Smooth muscle cell (in vitro differentiated cells): ENCODE measurements at regions not wholly inside any gene's neighbourhood (a gene's known extent, or its start where the extent isn't known, plus 50 kb on each side); places are given as distances from the start of the nearest gene placed in this dataset.

Source experiments
- DNase-seq: peaks from one replicate; lab custom pipeline; 2025; ENCODE audit not compliant: unreplicated experiment; lab: John Stamatoyannopoulos, UW
- H2AFZ ChIP-seq: fragments of 200-600 bp; sonication (generic); 2 replicates; pipeline ENCODE4 v1.6.0; 2016; ENCODE audit warnings: antibody characterized with exemption, low read depth, mild to moderate bottlenecking
- H3F3A ChIP-seq: fragments of 200-600 bp; sonication (generic); 2 replicates; pipeline ENCODE4 v1.6.0; 2017; ENCODE audit warnings: antibody characterized with exemption, low read depth
- H3K27ac ChIP-seq: fragments of 200-600 bp; sonication (generic); 2 replicates; pipeline ENCODE4 v1.5.1; 2016; ENCODE audit warnings: low read depth, mild to moderate bottlenecking
- H3K27me3 ChIP-seq: fragments of 200-600 bp; sonication (generic); 2 replicates; pipeline ENCODE4 v1.6.1; 2016; ENCODE audit warnings: low read depth, mild to moderate bottlenecking
- H3K36me3 ChIP-seq: fragments of 200-600 bp; sonication (generic); 2 replicates; pipeline ENCODE4 v1.5.1; 2016; ENCODE audit warnings: low read depth
- H3K4me1 ChIP-seq: fragments of 200-600 bp; sonication (generic); 2 replicates; pipeline ENCODE4 v1.5.1; 2016; ENCODE audit warnings: low read depth
- H3K4me2 ChIP-seq: fragments of 200-600 bp; sonication (generic); 2 replicates; pipeline ENCODE4 v1.6.0; 2016; ENCODE audit warnings: mild to moderate bottlenecking
- H3K4me3 ChIP-seq: fragments of 200-600 bp; sonication (generic); 2 replicates; pipeline ENCODE4 v1.5.1; 2016; ENCODE audit warnings: mild to moderate bottlenecking
- H3K79me2 ChIP-seq: fragments of 200-600 bp; sonication (generic); 2 replicates; pipeline ENCODE4 v1.6.0; 2016; ENCODE audit warnings: low read depth, mild to moderate bottlenecking
- H3K9ac ChIP-seq: fragments of 200-600 bp; sonication (generic); 2 replicates; pipeline ENCODE4 v1.6.0; 2016; ENCODE audit warnings: low read depth
- H3K9me3 ChIP-seq: fragments of 200-600 bp; sonication (generic); replicated peaks from 2 replicates; pipeline ENCODE4 v1.5.1; 2016; ENCODE audit warnings: low read depth
- H4K20me1 ChIP-seq: fragments of 200-600 bp; sonication (generic); 2 replicates; pipeline ENCODE4 v1.6.0; 2016; ENCODE audit warnings: low read depth
- WGBS: methylation state at CpG from one replicate; pipeline ENCODE4 v1.1.7; 2016; ENCODE audit warnings: low lambda C conversion rate; 5-methylcytosine and 5-hydroxymethylcytosine counted together
- TF ChIP-seq, protein P1 (sequence below): fragments of 200-600 bp; sonication (generic); IDR thresholded peaks from 2 replicates; pipeline ENCODE4 v1.5.1; 2017; ENCODE audit warnings: borderline replicate concordance, mild to moderate bottlenecking, antibody characterized with exemption; ENCODE audit not compliant: insufficient read depth, poor library complexity, severe bottlenecking

DNA sequence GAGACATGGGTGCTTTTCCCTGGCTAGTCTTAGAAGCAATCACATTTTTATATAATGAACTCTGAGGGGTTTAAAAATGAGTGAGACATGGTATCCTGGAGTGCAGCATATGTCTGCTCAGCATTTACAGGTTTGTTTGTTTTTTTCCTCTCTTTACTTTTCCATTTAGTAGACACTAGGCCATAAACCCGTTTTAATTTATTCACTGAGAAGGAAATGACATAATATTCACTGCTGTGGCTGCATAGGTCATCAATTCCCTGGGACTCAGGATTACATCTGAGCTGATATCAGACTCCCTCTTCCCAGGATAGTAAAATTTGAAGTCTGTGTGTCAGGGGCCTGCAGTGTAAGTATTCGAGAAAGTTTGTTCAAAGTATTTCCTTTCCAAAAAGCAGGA is 178.9 kb upstream of the SPRY1 start:
- no peak for DNase-seq
- H3K9me3 ChIP-seq, result no peaks in the 10 kb centered on the region
- no peak overlapping the region for H3K4me2 ChIP-seq
- WGBS, result 19% methylated on average over 2 of the region's 2 CpGs
- H2AFZ ChIP-seq, result no peak overlapping the region
- H3K4me3 ChIP-seq, result no peak overlapping the region
- H4K20me1 ChIP-seq, result no peaks in the 10 kb centered on the region
- no peaks in the 10 kb centered on the region for H3K79me2 ChIP-seq
- H3K27me3 ChIP-seq, result no peaks in the 10 kb centered on the region
- no peaks in the 10 kb centered on the region for H3F3A ChIP-seq
- no peak overlapping the region for H3K9ac ChIP-seq
- H3K27ac ChIP-seq, result peak overlapping the region; percentile 29
- TF ChIP-seq, protein P1, sequence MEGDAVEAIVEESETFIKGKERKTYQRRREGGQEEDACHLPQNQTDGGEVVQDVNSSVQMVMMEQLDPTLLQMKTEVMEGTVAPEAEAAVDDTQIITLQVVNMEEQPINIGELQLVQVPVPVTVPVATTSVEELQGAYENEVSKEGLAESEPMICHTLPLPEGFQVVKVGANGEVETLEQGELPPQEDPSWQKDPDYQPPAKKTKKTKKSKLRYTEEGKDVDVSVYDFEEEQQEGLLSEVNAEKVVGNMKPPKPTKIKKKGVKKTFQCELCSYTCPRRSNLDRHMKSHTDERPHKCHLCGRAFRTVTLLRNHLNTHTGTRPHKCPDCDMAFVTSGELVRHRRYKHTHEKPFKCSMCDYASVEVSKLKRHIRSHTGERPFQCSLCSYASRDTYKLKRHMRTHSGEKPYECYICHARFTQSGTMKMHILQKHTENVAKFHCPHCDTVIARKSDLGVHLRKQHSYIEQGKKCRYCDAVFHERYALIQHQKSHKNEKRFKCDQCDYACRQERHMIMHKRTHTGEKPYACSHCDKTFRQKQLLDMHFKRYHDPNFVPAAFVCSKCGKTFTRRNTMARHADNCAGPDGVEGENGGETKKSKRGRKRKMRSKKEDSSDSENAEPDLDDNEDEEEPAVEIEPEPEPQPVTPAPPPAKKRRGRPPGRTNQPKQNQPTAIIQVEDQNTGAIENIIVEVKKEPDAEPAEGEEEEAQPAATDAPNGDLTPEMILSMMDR, result no peak
- H3K4me1 ChIP-seq, result no peaks in the 10 kb centered on the region
- no peaks in the 10 kb centered on the region for H3K36me3 ChIP-seq

DNA sequence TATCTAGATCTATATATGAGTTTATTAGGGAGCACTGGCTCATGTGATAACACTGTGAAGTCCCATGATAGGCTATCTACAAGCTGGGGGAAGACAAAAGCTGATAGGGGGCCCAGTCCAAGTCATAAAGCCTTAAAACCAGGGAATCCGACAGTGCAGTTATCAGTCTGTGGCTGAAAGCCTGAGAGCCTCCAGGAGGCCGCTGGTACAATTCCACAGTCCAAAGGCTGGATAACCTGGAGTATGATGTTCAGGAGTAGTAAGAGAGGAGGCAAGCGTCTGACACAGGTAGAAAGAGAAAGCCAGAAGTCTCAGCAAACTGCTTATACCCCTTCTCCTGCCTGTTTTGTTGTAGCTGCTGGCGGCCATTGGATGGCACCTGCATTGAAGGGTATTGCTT is 177.6 kb upstream of the SPRY1 start:
- Histone ChIP-seq H3K79me2 (no peaks in the 10 kb centered on the region), H3K27me3 (no peaks in the 10 kb centered on the region), H3K36me3 (no peaks in the 10 kb centered on the region), H2AFZ (no peak overlapping the region), H4K20me1 (no peaks in the 10 kb centered on the region), H3K9me3 (no peaks in the 10 kb centered on the region), H3K27ac (no peak overlapping the region), H3K4me2 (no peak overlapping the region), H3K9ac (no peak overlapping the region), H3K4me3 (no peak overlapping the region), H3F3A (no peaks in the 10 kb centered on the region), H3K4me1 (no peaks in the 10 kb centered on the region)
- 67% methylated on average over 4 of the region's 4 CpGs for WGBS
- TF ChIP-seq, protein P1, result no peak
- no peak for DNase-seq

DNA sequence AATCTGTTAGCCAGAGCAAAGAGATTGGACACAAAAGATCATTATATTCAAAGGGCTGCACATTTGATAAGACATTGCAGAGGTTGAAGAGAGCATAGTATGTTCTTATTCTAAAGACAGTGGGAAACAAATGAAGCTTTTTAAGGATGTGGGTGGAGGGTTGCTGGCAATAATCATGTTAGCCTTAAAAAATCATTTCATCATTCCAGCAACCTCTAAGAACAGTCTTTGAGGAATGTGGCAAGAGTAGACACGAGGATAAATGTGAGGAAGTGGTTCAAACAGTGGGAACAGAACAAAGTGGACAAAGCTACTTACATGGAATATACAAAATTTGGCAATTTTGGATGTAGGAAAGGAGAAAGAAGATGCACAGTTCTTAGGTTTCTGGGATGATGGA is 167.3 kb upstream of the SPRY1 start:
- Histone ChIP-seq H3K4me3 (no peak overlapping the region), H3K27me3 (no peaks in the 10 kb centered on the region), H4K20me1 (no peaks in the 10 kb centered on the region), H3K4me1 (peaks cover 20% of the 10 kb centered on the region), H3K36me3 (no peaks in the 10 kb centered on the region), H3F3A (peaks cover 3% of the 10 kb centered on the region), H3K27ac (no peak overlapping the region), H3K79me2 (no peaks in the 10 kb centered on the region), H3K9ac (no peak overlapping the region), H3K4me2 (no peak overlapping the region), H3K9me3 (no peaks in the 10 kb centered on the region), H2AFZ (no peak overlapping the region)
- no peak for DNase-seq
- TF ChIP-seq, protein P1, result no peak
- 50% methylated on average over 1 of the region's 1 CpG for WGBS

DNA sequence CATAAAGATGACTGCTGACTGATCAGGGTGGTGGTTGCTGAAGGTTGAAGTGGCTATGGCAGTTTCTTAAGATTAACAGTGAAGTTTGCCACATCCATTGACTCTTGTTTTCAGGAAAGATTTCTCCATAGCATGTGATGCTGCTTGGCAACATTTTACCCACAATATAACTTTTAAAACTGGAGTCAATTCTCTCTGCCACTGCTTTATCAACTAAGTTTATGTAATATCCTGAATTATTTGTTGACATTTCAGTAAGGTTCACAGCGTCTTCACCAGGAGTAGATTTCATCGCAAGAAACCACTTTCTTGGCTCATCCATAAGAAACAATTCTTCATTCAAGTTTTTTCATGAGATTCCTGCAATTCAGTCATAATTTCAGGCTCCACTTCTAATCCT is 166.5 kb upstream of the SPRY1 start:
- TF ChIP-seq, protein P1, result no peak
- Histone ChIP-seq H3K4me3 (no peak overlapping the region), H3K79me2 (no peaks in the 10 kb centered on the region), H3K9me3 (no peaks in the 10 kb centered on the region), H4K20me1 (no peaks in the 10 kb centered on the region), H3K27me3 (no peaks in the 10 kb centered on the region), H3K4me1 (peaks cover 20% of the 10 kb centered on the region), H3K4me2 (no peak overlapping the region), H2AFZ (no peak overlapping the region), H3K9ac (no peak overlapping the region), H3F3A (peaks cover 3% of the 10 kb centered on the region), H3K36me3 (no peaks in the 10 kb centered on the region), H3K27ac (no peak overlapping the region)
- DNase-seq, result no peak
- 88% methylated on average over 2 of the region's 2 CpGs for WGBS
